Skeletal muscle satellite cell (primary cell): ENCODE measurements at regions not wholly inside any gene's neighbourhood (a gene's known extent, or its start where the extent isn't known, plus 50 kb on each side); places are given as distances from the start of the nearest gene placed in this dataset.
"Not testable (repeated sequence)": the region's sequence is repeated elsewhere in the genome, so short reads cannot be mapped to it uniquely, and the experiment has no call there.

Experiments
- H3K27me3 ChIP-seq: 2 replicates; pipeline ENCODE4 v1.7.0; 2013; ENCODE audit warnings: low read length; ENCODE audit not compliant: control insufficient read depth, insufficient read depth
- H3K36me3 ChIP-seq: 2 replicates; pipeline ENCODE4 v1.7.0; 2013; ENCODE audit warnings: mild to moderate bottlenecking, control low read depth, low read length; ENCODE audit not compliant: insufficient read depth
- H3K4me1 ChIP-seq: 2 replicates; pipeline ENCODE4 v1.7.0; 2013; ENCODE audit warnings: low read length; ENCODE audit not compliant: control insufficient read depth, insufficient read depth
- H3K4me2 ChIP-seq: 2 replicates; pipeline ENCODE4 v1.7.0; 2013; ENCODE audit warnings: mild to moderate bottlenecking, low read length
- H3K4me3 ChIP-seq: 2 replicates; pipeline ENCODE4 v1.7.0; 2013; ENCODE audit warnings: low read length
- H3K9ac ChIP-seq: 2 replicates; pipeline ENCODE4 v1.7.0; 2013; ENCODE audit warnings: mild to moderate bottlenecking, low read depth, low read length, moderate library complexity
- H3K9me3 ChIP-seq: replicated peaks from 2 replicates; pipeline ENCODE4 v1.7.0; 2013; ENCODE audit warnings: mild to moderate bottlenecking, control low read depth, low read length

DNA sequence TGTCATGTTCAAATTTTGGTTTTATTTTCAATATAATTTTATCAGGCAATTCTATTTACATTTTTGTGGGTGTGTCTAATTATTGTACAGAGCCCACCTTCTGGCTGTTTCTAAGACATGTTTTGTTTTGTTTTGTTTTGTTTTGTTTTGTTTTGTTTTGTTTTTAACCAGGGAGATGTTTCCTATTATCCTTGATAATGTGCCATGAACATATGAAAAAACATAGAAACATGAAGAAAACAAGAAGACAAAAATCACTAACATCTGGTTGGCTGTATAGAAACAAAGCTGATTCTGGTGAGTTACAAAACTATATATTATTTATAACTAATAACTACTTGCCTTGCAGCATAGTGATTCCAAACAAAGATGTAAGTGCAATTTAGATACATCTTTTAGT, 128.1 kb upstream of the TRPC4 start:
- H3K36me3 ChIP-seq = no peaks in the 10 kb centered on the region
- no peak overlapping the region for H3K9ac ChIP-seq
- H3K4me3 ChIP-seq = no peak overlapping the region
- H3K4me2 ChIP-seq = no peak overlapping the region
- H3K4me1 ChIP-seq = no peaks in the 10 kb centered on the region
- no peaks in the 10 kb centered on the region for H3K27me3 ChIP-seq
- no peaks in the 10 kb centered on the region for H3K9me3 ChIP-seq

DNA sequence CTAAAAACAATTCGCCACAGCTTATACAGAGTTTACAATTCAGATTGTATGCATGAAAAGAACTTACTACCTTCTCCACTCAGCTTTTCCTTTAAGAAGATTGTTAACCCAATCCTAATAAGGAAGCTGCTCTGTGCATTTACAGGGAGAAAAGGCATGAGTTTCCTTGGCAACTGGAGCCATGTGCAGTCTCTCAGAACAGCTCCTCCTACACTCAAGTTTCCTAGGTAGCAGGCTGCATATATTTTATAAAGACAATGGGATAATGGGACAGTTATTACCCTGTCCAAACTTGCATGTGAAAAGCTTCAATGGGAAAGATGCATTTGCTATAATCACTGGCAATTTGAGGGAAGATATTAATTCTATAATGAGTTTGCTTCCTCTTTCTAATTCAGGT, 125.5 kb upstream of the TRPC4 start:
- Histone ChIP-seq H3K27me3 (no peaks in the 10 kb centered on the region), H3K4me3 (no peak overlapping the region), H3K36me3 (no peaks in the 10 kb centered on the region), H3K4me1 (no peaks in the 10 kb centered on the region), H3K9me3 (no peaks in the 10 kb centered on the region), H3K9ac (no peak overlapping the region), H3K4me2 (no peak overlapping the region)

DNA sequence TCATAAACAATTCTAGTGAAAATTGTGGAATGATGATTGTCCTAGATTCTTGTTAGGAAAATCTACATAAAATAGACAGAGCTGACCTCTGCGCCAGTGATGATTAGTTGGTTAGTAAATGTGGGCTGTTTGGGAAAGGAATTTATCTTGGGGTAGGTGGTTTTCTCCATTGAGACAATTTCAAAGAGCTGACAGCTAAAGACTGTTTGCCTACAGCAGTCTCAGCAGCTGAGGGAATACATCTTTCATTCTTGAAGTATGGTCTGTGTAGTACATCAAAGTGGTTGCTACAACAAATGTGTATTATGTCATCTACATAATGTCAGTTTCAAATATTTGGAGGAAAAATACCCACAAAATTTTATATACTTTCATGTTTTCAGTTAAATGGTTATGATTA, 117.2 kb upstream of the TRPC4 start:
- H3K4me2 ChIP-seq = no peak overlapping the region
- H3K27me3 ChIP-seq = no peaks in the 10 kb centered on the region
- H3K9me3 ChIP-seq = no peaks in the 10 kb centered on the region
- no peaks in the 10 kb centered on the region for H3K4me1 ChIP-seq
- no peak overlapping the region for H3K4me3 ChIP-seq
- no peak overlapping the region for H3K9ac ChIP-seq
- H3K36me3 ChIP-seq = no peaks in the 10 kb centered on the region

DNA sequence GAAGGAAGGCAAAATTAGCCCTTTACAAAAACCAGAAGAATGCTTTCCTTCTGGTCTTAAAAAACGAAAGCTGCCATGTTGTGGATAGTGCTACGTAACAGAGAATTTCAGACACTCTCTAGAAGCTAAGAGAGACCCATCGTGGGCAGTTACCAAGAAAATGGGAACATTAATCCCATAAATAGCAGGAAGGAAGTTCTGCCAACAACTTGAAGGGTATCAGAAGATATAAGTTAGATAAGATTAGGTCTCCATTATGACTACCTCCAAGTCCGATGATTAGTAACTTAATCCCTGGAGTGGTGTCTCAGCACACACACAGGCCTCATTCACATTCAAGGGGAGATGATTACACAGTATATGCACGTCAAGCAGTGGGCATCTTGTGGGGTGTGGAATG, 115.7 kb upstream of the TRPC4 start:
- H3K4me2 ChIP-seq = no peak overlapping the region
- no peak overlapping the region for H3K9ac ChIP-seq
- H3K4me1 ChIP-seq = no peaks in the 10 kb centered on the region
- no peaks in the 10 kb centered on the region for H3K27me3 ChIP-seq
- H3K4me3 ChIP-seq = no peak overlapping the region
- no peaks in the 10 kb centered on the region for H3K9me3 ChIP-seq
- H3K36me3 ChIP-seq = no peaks in the 10 kb centered on the region

DNA sequence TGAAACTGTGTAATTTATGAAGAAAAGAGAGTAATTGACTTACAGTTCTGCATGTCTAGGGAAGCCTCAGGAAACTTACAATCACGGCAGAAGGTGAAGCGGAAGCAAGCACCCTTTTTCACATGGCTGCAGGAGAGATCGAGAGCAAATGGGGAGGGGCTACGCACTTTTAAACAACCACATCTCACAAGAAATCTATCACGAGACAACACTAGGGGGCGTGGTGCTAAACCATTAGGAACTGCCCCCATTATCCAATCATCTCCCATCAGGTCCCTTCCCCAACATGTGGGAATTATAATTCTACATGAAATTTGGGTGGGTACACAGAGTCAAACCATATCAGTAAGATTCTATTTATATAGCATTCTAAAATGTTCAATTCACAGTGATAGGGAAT, 114.8 kb upstream of the TRPC4 start:
- no peak overlapping the region for H3K4me2 ChIP-seq
- no peak overlapping the region for H3K4me3 ChIP-seq
- H3K9me3 ChIP-seq = no peaks in the 10 kb centered on the region
- H3K27me3 ChIP-seq = no peaks in the 10 kb centered on the region
- H3K4me1 ChIP-seq = no peaks in the 10 kb centered on the region
- no peak overlapping the region for H3K9ac ChIP-seq
- no peaks in the 10 kb centered on the region for H3K36me3 ChIP-seq

DNA sequence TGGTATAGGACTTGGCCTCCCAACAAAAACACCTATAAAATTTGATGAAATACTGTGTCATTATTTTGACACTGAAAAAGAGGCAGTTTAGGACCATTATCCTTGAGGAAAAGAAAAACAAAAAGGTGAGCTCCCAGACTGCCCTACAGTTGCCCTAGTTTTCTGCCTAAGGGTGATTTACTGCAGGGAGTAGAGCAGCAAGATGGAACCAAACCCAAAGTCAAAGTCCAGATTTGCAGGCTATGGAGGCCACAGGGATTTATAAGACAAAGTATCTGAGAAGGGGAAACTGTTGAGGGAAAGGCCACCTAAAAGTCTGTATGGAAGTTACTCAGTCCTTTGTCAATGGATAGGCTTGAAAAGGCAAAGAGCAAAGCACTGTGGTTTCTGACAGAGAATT, 112.4 kb upstream of the TRPC4 start:
- no peak overlapping the region for H3K4me2 ChIP-seq
- H3K9me3 ChIP-seq = no peaks in the 10 kb centered on the region
- no peaks in the 10 kb centered on the region for H3K36me3 ChIP-seq
- H3K4me3 ChIP-seq = no peak overlapping the region
- H3K4me1 ChIP-seq = no peaks in the 10 kb centered on the region
- no peaks in the 10 kb centered on the region for H3K27me3 ChIP-seq
- no peak overlapping the region for H3K9ac ChIP-seq

DNA sequence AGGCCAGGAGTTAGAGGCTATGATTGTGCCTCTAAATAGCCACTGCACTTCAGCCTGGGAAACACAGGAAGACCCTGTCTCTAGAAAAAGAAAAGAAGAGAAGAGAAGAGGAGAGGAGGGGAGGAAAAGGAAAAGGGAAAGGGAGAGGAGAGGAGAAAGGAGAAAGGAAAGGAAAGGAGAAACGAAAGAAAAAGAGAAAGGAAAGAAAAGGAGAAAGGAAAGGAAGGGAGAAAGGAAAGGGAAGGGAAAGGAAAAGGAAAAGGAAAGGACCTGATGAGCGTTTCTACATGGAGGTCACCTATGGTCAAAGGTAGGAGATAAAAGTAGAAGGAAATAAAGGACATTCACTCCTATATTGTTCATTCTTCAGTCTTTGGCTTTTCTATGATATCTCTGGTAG, 109.1 kb upstream of the TRPC4 start:
- H3K9ac ChIP-seq = no peak overlapping the region
- H3K36me3 ChIP-seq = no peaks in the 10 kb centered on the region
- H3K4me2 ChIP-seq = no peak overlapping the region
- no peaks in the 10 kb centered on the region for H3K27me3 ChIP-seq
- H3K4me3 ChIP-seq = no peak overlapping the region
- H3K4me1 ChIP-seq = no peaks in the 10 kb centered on the region
- no peaks in the 10 kb centered on the region for H3K9me3 ChIP-seq

DNA sequence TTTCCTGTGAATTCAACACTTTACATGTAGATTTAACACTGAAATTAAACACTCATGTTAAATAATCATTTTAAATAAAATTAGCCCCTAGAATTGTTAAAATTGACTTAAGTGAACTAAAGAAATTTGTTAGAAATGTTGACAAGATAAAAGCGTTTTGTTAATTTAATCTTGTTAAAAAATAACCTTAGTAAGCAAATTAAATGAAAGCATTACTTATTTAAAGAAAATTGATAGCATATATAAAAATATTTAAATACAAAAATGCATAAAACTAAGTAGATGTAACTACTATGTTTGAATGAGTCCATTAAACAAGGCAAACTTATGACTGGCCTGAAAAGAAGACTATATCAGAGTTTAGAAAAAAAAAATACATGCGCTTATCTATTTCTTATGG, 99.0 kb upstream of the TRPC4 start:
- no peaks in the 10 kb centered on the region for H3K36me3 ChIP-seq
- no peaks in the 10 kb centered on the region for H3K4me1 ChIP-seq
- H3K27me3 ChIP-seq = no peaks in the 10 kb centered on the region
- H3K9ac ChIP-seq = no peak overlapping the region
- H3K4me2 ChIP-seq = no peak overlapping the region
- H3K9me3 ChIP-seq = no peaks in the 10 kb centered on the region
- no peak overlapping the region for H3K4me3 ChIP-seq

DNA sequence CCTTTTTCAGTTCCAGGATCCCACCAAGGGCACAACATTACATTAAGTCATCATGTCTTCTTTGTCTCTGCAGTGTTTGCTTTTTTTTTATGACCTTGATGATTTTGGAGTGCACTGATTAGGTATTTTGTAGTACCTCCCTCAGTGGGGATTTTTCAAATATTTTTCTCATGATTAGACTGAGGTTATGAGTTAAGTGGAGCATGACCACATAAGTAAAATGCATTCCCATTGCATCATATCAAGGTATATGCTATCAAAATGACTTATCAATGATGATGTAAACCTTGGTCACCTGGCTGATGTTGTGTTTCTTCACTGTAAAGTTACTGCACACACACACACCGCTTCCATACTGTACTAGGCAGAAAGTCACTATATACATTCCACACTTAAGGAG, 96.7 kb upstream of the TRPC4 start:
- H3K4me1 ChIP-seq = no peaks in the 10 kb centered on the region
- no peaks in the 10 kb centered on the region for H3K36me3 ChIP-seq
- no peaks in the 10 kb centered on the region for H3K27me3 ChIP-seq
- H3K9me3 ChIP-seq = no peaks in the 10 kb centered on the region
- H3K4me2 ChIP-seq = no peak overlapping the region
- no peak overlapping the region for H3K9ac ChIP-seq
- H3K4me3 ChIP-seq = no peak overlapping the region

DNA sequence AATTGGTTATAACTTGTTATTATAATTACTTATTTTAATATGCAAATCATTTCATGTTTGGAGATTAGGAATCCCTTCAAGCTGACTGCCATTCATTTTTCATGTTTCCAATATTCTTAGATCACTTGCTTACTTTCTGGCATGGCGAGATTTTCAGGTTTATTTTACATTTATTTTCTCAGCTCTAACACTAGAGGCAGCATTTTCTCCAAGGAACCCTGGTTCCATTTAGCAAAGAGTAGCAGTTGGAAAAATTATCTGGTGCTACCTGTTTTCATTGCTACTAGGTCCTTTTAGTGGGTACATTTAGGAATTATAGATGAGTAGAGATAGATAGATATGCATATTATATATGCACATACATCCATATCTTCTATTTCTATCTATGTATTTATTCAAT, 90.9 kb upstream of the TRPC4 start:
- H3K27me3 ChIP-seq = no peaks in the 10 kb centered on the region
- H3K9me3 ChIP-seq = no peaks in the 10 kb centered on the region
- H3K4me2 ChIP-seq = no peak overlapping the region
- no peaks in the 10 kb centered on the region for H3K36me3 ChIP-seq
- H3K9ac ChIP-seq = no peak overlapping the region
- no peaks in the 10 kb centered on the region for H3K4me1 ChIP-seq
- no peak overlapping the region for H3K4me3 ChIP-seq

DNA sequence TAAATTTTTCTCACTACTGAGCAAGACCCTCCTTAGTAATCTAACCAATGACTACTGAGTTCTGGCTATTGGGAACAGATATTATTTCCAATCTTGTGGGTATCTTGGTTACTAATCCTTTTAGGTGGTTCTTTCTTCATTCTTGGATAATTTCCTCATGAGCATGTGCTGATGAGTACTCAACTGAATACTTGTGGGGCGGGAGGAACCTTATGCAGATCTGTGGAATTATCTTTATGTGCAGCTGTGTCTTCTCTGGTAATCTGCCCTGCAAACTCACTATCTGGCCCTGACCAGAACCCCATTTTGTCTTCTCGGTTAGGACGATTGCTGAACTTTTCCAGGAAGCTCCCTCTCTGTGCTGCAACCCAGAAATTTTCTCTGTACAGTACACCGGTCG, 89.7 kb upstream of the TRPC4 start:
- Histone ChIP-seq H3K4me1 (no peaks in the 10 kb centered on the region), H3K4me2 (no peak overlapping the region), H3K27me3 (no peaks in the 10 kb centered on the region), H3K36me3 (no peaks in the 10 kb centered on the region), H3K9me3 (no peaks in the 10 kb centered on the region), H3K4me3 (no peak overlapping the region), H3K9ac (no peak overlapping the region)

DNA sequence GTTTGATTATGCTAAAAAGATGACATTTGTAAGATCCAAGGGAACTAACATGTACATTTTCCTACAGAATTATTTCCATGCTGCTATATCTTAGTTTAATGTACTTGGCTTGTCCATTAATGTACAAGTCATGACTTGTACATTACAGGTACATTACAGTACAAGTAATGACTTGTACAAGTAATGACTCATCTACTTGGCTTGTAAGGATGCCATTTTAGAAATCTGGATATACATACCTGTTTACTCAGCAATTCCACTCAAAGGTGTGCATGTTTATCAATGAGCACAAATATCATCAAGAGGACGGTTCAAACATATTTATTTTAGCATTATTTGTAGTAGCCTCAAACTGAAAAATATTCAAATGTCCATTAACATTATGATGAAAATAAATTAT, 87.0 kb upstream of the TRPC4 start:
- H3K9me3 ChIP-seq = no peaks in the 10 kb centered on the region
- no peaks in the 10 kb centered on the region for H3K36me3 ChIP-seq

DNA sequence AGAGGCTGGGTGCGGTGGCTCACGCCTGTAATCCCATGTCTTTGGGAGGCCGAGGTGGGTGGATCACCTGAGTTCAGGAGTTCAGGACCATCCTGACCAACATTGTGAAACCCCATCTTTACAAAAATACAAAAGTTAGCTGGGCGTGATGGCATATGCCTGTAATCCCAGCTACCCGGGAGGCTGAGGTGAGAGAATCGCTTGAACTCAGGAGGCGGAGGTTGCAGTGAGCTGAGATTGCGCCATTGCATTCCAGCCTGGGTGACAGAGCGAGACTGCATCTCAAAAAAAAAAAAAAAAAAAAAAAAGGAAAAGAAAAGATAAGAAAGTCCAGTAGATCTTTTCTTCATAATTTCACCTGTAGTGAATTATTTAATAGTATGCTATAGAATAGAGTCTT, 85.0 kb upstream of the TRPC4 start:
- H3K36me3 ChIP-seq, H3K4me1 ChIP-seq, H3K4me2 ChIP-seq, H3K27me3 ChIP-seq, H3K4me3 ChIP-seq, H3K9me3 ChIP-seq, H3K9ac ChIP-seq: not testable (repeated sequence)

More for the DNA sequence above, 87.0 kb upstream of the TRPC4 start:
- no peaks in the 10 kb centered on the region for H3K4me1 ChIP-seq
- no peaks in the 10 kb centered on the region for H3K27me3 ChIP-seq
- H3K4me2 ChIP-seq = no peak overlapping the region
- no peak overlapping the region for H3K9ac ChIP-seq
- no peak overlapping the region for H3K4me3 ChIP-seq
